COLO668 (cell line): ENCODE measurements at regions not wholly inside any gene's neighbourhood (a gene's known extent, or its start where the extent isn't known, plus 50 kb on each side); places are given as distances from the start of the nearest gene placed in this dataset.
"Not testable (repeated sequence)": the region's sequence is repeated elsewhere in the genome, so short reads cannot be mapped to it uniquely, and the experiment has no call there.

Source experiments
- DNase-seq: peaks from one replicate; lab custom pipeline; 2025; ENCODE audit not compliant: unreplicated experiment; lab: John Stamatoyannopoulos, UW

GRCh38 chr11:86148345-86148747 is 79.5 kb upstream of the PICALM start:
- DNase-seq, result no peak

GRCh38 chr11:86147004-86147403 is 78.1 kb upstream of the PICALM start:
- DNase-seq, result no peak

GRCh38 chr11:86145439-86146156 is 76.7 kb upstream of the PICALM start:
- DNase-seq, result no peak

DNA sequence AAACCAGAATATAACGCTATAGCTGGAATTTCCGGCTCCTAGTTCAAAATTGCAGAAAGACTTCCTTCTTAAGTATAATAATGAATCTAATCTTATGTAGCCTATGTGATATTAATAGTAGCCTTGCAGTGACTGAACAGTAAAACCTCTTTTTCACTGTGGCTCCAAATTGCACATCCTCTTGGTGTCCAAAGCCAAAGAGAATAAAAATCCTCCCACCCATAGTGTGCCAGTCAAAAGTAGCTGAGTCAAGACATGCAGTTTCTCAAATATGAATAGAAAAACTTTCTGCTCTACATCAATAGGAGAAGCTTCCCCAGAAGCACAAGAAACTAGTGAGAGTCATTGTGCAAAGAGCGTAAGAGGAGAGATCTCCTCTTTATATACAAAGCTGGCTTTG is 76.0 kb upstream of the PICALM start:
- no peak for DNase-seq

DNA sequence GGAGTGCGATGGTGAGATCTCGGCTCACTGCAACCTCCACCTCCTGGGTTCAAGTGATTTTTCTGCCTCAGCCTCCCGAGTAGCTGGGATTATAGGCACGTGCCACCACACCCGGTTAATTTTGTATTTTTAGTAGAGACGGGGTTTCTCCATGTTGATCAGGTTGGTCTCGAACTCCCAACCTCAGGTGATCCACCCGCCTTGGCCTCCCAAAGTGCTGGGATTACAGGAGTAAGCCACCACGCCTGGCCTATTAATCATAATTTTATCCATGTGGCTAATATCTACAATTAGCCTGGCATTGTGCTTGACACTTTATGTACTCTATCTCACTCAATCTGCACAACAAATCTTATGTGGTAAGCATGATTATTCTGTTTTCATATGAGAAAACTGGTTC is 75.2 kb upstream of the PICALM start:
- DNase-seq, result not testable (repeated sequence)

DNA sequence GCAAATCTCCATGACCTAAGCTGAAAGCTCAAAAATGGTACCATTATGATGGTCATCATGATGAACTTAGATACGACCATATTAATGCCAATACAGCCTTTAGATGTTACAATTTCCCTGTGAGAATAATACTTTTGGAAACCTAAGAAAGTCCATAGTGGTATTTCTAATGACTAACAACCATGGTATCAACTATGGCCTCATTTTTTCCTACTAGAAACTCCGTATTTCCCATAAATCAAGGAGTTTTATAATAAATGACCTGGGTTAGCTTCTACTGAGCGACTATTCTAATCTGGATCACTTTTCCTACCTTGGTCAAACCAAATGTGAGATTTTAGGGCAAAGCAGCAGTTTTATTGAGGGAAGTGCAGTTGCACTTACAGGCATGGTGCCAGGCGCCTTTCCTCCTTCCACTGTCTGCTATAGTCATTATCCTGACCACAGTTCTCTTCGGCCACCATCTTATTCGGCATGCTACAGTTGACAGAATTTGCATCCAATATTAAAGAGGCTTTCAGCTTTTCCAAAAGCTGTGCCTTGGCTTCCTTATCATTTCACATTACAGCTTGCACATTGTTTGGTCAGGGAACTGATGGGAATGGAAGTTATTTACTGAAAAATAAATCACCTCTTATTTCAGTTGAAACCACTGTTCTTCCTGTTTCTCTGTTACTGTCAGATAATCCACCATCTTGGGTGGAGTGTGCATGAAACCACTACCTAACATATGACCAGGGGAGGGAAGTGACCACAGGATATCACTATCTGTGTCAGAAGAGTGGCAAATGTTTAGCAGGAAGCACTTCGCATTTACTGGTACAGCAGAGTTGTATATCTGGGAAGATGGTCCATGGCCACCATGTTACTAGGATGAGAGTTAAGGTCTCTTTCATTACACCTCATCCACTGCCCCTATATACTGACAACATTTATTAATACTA is 74.5 kb upstream of the PICALM start:
- no peak for DNase-seq

GRCh38 chr11:86142170-86142569 is 73.3 kb upstream of the PICALM start:
- no peak for DNase-seq

DNA sequence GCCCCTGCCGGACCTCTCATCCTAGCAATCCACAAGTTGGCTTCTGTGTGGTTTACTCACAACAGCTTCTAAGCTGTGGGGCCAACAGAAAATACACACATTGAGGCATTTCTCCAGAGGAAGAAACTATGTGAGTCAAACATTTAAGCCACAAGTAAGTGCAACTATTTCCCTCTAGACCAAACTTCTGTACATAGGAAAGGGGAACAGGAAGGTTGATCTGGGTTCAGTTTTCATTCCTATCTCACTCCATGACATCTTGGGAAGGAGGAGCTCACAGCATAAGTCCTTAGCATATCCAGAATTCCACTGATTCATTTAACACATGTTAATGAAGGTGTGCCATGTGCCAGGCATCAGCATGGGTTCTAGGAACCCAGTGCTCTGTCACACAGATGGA is 72.8 kb upstream of the PICALM start:
- DNase-seq, result no peak

GRCh38 chr11:86140334-86140990 is 71.6 kb upstream of the PICALM start:
- no peak for DNase-seq

GRCh38 chr11:86138958-86139357 is 70.1 kb upstream of the PICALM start:
- no peak for DNase-seq

- DNase-seq, result no peak
Measured at GRCh38 chr11:86136538-86136937, 67.7 kb upstream of the PICALM start.

DNA sequence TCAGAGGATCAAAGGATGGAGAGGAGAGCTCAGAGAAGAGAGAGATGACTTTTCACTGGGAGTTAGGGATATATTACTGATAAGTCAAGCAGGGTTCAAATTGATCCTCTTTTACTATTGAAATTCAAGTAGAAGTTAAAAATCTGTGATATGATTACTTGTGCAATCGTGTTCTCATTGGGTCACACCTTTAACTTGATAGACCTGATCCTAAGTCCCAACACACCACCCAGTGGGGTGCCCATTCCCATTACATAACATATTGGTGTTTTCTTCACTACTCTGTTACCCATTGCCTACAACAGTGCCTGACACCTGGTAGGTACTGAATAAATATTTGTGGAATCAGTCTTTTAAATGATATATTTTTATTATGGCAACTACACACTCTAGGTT is 66.4 kb upstream of the PICALM start:
- DNase-seq, result no peak

DNA sequence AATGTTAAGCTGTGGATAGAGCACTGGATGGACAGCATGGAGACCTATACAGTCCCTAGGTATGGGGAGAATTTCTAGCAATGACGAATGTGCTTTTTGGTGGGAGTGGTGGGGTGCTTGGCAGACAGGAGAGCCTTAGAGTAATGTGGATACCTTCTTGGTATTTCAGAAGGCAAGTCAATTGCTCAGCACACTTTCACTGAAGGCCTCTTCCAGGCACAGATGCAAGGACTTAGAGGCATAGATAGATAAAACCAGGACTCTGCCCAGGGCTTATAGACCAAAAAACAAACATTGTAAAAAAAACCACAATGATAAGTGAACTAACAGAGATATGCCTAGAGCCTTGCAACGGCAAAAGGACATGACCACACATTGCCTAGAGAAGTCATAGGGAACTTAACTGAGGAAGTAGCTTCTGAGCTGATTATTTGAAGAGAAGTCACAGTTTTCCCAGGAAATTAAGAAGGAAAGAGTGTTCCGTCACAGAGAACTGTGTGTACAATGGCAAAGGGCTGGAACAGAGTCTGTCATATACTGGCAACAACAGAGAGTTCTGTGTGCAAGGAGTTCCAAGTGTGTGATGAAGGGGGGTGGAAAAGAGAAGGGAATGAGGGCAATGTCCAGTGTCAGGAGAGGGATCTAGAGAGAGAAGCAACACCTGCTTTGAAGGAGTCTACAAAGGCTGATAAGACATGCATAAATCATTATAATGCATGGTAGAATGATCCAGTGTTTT is 65.9 kb upstream of the PICALM start:
- DNase-seq, result no peak

DNA sequence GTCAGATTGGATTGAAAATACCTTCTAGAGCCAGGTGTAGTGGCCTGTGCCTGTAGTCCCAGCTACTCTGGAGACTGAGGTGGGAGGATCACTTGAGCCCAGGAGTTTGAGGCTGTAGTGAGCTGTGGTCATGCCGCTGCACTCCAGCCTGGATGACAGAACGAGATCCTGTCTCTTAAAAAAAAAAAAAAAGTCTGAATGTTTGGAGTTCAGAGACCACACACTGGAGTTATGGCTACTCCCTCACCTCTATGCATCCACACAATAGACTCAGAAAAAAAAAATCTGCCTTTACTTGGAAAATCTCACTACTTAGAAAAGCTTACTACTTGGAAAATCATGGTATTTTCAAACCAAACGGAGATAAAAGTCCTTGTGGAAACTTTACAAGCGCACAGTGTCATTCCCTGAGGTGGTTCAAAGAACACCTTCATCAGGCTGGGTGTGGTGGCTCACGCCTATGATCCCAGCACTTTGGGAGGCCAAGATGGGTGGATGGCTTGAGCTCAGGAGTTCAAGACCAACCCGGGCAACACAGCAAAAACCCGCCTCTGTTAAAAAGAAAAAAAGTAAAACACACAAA is 63.9 kb upstream of the PICALM start:
- DNase-seq, result no peak

DNA sequence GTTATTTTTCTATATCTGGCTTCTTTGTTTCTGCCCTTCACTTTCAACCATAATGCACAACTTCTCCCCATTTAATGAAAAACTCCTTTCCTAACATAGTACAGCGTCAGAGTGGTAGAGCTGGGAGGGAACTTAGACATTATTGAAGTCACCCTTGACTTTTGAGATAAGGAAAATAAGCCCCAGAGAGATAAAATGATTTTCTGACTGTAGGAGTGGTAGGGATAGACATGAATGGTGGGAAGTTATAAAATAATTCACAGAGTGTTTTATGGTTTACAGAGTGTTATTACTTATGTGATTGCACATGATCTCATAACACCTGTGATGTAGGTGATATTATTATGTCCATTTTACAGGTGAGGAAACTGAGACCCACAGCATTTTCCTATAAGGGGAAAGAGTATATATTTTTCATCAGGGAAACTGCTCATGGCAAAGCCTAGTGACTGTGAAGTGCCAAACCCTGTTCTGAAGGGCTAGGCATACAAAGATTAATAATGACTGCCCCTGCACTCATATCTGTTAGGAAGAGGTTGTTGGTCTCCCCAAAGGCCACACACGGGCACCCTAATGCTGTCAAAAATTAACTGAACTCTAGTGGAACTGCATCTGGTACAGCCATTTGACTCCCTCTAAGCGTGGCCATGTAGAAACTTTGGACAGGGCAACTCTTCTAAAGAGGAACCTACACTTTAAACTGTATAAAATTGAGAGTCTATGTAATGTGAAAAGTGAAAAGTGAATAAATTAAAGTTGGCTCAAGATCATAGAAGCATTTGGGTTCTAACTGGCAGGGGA is 61.1 kb upstream of the PICALM start:
- DNase-seq, result no peak

DNA sequence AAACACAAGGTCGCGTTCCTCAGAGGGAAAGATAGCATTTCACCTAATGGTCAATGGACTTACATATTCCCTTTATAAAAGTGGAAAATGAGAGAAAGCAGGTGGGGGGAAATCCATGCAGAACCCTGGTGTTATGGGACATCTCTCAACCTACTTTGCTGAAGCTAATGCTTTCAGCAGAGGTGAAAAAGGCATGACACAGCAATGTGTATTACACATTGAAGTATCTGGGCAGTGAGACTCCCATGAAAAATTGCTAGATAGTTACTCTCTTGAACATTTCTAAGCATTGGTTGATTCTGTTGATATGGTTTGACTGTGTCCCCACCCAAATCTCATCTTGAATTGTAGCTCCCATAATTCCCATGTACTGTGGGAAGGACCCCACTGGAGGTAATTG is 60.0 kb upstream of the PICALM start:
- no peak for DNase-seq

GRCh38 chr11:86126862-86127261 is 58.0 kb upstream of the PICALM start:
- DNase-seq, result no peak

DNA sequence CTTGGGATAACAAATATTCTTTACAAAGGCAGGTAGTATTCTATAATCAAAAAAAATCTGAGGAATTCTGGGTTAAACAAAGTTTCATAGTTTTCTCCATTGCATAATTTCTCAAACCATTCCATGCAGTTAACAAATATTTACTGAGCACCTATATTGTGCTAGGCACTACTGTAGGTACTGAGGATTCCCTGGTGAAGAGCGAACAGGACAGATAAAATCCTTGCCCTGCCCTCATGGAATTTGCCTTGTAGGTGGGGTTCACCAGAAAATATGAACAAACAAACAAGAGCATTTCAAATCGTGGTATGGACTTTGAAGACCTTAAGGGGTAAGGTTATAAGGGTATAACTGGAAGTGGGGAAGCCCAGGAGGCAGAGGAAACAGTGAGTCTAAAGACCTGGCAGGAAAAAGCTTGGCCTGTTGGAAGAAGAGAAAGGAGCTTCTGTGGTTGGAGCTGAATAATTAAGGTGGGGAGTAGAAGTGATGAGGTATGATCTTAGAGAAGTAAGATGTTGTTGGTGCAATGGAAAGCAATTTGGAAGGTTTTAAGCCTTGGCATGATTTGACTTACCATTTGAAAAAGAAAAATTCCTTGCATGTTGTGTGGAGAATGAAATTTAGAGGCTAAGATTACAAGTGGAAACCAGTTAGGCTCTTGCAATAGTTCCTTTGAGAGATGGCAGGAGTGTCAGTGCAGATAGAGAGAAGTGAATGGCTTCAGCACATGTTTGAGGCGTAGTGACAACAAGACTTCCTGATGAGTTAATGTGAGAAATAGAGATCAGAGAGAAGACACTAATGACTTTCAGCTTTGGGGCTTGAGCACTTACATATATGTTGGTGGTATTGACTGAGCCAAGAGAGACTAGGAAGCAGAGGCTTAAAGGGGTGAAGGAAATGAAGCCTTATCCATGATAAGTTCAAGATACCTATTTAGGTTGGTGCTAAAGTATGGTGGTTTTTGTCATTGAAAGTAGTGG is 55.7 kb upstream of the PICALM start:
- no peak for DNase-seq

GRCh38 chr11:86122773-86123172 is 53.9 kb upstream of the PICALM start:
- DNase-seq, result no peak
